ENCODE measurements at regions not wholly inside any gene's neighbourhood (a gene's known extent, or its start where the extent isn't known, plus 50 kb on each side); places are given as distances from the start of the nearest gene placed in this dataset.

DNA sequence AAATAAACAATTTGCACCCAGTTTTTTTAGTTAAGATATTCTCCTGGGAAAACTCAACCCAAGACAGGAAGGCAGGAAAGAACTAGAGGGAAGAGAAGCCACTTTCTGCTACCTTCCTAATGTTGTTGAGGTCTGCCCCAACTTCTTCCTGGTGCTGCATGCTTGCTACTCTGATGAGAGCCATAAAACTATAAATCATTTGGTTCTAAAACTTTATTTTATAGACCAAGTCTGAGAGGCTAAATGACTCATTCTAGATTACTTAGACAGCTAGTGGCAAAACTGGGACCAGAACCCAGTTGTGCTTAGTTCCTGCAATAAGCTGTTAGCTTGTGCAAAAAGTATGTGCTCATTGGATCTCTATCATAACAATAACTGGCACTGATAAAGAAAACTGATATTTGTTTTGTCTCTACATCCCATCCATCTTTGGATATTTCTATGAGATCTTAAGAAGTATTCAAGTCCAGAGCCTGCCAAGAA lies 344.9 kb upstream of the SLC14A2 start:
- Histone ChIP-seq H3K36me3 (ENCODE audit: control insufficient read depth in 2 of 2, extremely low read depth in 1 of 2, insufficient read depth in 2 of 2, low read length in 2 of 2) (no peaks in the 10 kb centered on the region), H3K9me1 (replicated peaks; ENCODE audit: control insufficient read depth, extremely low read depth, insufficient read depth, low read length) (no peaks in the 10 kb centered on the region), H3K4me1 (ENCODE audit: control insufficient read depth, extremely low read depth, insufficient read depth, low read length) (no peaks in the 10 kb centered on the region), H3K4me3 (replicated peaks in 1 of 3; ENCODE audit: insufficient read depth in 1 of 3, low read depth in 1 of 3, low read length in 3 of 3) (no peak overlapping the region), H3K9ac (replicated peaks; ENCODE audit: extremely low read depth, insufficient read depth, low read length) (no peak overlapping the region), H3K27ac (ENCODE audit: insufficient read depth, low read depth, low read length) (no peak overlapping the region), H2AFZ (ENCODE audit: low read depth, low read length) (no peak overlapping the region), H3K79me2 (ENCODE audit: control insufficient read depth, insufficient read depth, low read length) (no peaks in the 10 kb centered on the region), H3K27me3 (ENCODE audit: control insufficient read depth in 2 of 2, insufficient read depth in 2 of 2, low read length in 2 of 2) (no peaks in the 10 kb centered on the region), H4K20me1 (replicated peaks; ENCODE audit: control insufficient read depth, extremely low read depth, insufficient read depth, low read length) (no peaks in the 10 kb centered on the region), H3K9me3 (replicated peaks; ENCODE audit: control insufficient read depth, insufficient read depth, low read length) (no peaks in the 10 kb centered on the region), H3K4me2 (ENCODE audit: insufficient read depth, low read length) (no peak overlapping the region)
- CTCF ChIA-PET, result no interaction called here
- FAIRE-seq (no peak), DNase-seq (ENCODE audit: low read depth, low spot score) (no peak)
- dilution Hi-C loops (cut with MboI; ENCODE audit: extremely low pct_ligation_motif_present, low sequenced_read_pairs), result no loop called here
- no peak for TF ChIP-seq JUN (IDR thresholded peaks at IDR 0.05; ENCODE audit: borderline replicate concordance, insufficient read depth, insufficient read length, low read depth)
- TF ChIP-seq POLR2AphosphoS5 (IDR thresholded peaks at IDR 0.05; ENCODE audit: insufficient read depth, low read depth, low read length), result no peak
- TF ChIP-seq, protein P1, sequence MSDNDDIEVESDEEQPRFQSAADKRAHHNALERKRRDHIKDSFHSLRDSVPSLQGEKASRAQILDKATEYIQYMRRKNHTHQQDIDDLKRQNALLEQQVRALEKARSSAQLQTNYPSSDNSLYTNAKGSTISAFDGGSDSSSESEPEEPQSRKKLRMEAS (IDR thresholded peaks at IDR 0.05; ENCODE audit: insufficient read depth, insufficient read length), result no peak
- no peak for TF ChIP-seq FOS (IDR thresholded peaks at IDR 0.05; ENCODE audit: borderline replicate concordance, insufficient read depth, low read length)
- no peak for TF ChIP-seq MYC (IDR thresholded peaks at IDR 0.05; ENCODE audit: low read depth, low read length)
- TF ChIP-seq POLR2A (IDR thresholded peaks at IDR 0.05; ENCODE audit: low read depth, low read length), result no peak
- no peak for TF ChIP-seq GATA2 (IDR thresholded peaks at IDR 0.05; ENCODE audit: insufficient read depth, insufficient read length, low read depth, low read length)
- no peak for TF ChIP-seq EZH2 (IDR thresholded peaks at IDR 0.05; ENCODE audit: borderline replicate concordance, low read depth, low read length, severe bottlenecking)
- TF ChIP-seq, protein P2, sequence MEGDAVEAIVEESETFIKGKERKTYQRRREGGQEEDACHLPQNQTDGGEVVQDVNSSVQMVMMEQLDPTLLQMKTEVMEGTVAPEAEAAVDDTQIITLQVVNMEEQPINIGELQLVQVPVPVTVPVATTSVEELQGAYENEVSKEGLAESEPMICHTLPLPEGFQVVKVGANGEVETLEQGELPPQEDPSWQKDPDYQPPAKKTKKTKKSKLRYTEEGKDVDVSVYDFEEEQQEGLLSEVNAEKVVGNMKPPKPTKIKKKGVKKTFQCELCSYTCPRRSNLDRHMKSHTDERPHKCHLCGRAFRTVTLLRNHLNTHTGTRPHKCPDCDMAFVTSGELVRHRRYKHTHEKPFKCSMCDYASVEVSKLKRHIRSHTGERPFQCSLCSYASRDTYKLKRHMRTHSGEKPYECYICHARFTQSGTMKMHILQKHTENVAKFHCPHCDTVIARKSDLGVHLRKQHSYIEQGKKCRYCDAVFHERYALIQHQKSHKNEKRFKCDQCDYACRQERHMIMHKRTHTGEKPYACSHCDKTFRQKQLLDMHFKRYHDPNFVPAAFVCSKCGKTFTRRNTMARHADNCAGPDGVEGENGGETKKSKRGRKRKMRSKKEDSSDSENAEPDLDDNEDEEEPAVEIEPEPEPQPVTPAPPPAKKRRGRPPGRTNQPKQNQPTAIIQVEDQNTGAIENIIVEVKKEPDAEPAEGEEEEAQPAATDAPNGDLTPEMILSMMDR (IDR thresholded peaks at IDR 0.05; ENCODE audit: extremely low read depth in 1 of 2, insufficient read depth in 1 of 2, low read depth in 1 of 2, low read length in 2 of 2), result no peak
- no TSS peak for BruUV-seq (replicated peaks)
- POLR2A ChIA-PET, result no interaction called here
- intact Hi-C loops (cut with micrococcal nuclease), result loop anchor here (10.0 kb wide), 1 partner anchor 114 kb away; no protein-coding TSS in a partner anchor

Data from endothelial cell of umbilical vein (primary cell).